Trophoblast cell (in vitro differentiated cells and primary cell): ENCODE measurements at regions not wholly inside any gene's neighbourhood (a gene's known extent, or its start where the extent isn't known, plus 50 kb on each side); places are given as distances from the start of the nearest gene placed in this dataset.

ENCODE experiments used
- DNase-seq, 2 donors: peaks; one replicate each; pipeline ENCODE4 v3.0.0-alpha.2; 2016
- H2AFZ ChIP-seq: 2 replicates; pipeline ENCODE4 v1.6.1; 2013; ENCODE audit warnings: low read length, moderate library complexity, mild to moderate bottlenecking; ENCODE audit not compliant: insufficient read depth, poor library complexity
- H2AK5ac ChIP-seq: 2 replicates; pipeline ENCODE4 v1.6.1; 2013; ENCODE audit warnings: mild to moderate bottlenecking, low read length
- H2BK120ac ChIP-seq: 2 replicates; pipeline ENCODE4 v1.6.1; 2013; ENCODE audit warnings: low read length, mild to moderate bottlenecking, moderate library complexity; ENCODE audit not compliant: insufficient read depth, poor library complexity
- H2BK12ac ChIP-seq: 2 replicates; pipeline ENCODE4 v1.6.1; 2013; ENCODE audit warnings: mild to moderate bottlenecking, low read length, moderate library complexity
- H2BK5ac ChIP-seq: 2 replicates; pipeline ENCODE4 v1.6.1; 2013; ENCODE audit warnings: low read length, low read depth, moderate library complexity, mild to moderate bottlenecking; ENCODE audit not compliant: poor library complexity
- H3K14ac ChIP-seq: 2 replicates; pipeline ENCODE4 v1.6.1; 2013; ENCODE audit warnings: mild to moderate bottlenecking, low read length
- H3K18ac ChIP-seq: 2 replicates; pipeline ENCODE4 v1.6.1; 2013; ENCODE audit warnings: mild to moderate bottlenecking, low read length
- H3K23ac ChIP-seq: 2 replicates; pipeline ENCODE4 v1.6.1; 2013; ENCODE audit warnings: low read length
- H3K27ac ChIP-seq: 2 replicates; pipeline ENCODE4 v1.5.1; 2013; ENCODE audit warnings: low read depth, mild to moderate bottlenecking, inconsistent platforms, low read length, moderate library complexity
- H3K27me3 ChIP-seq: 2 replicates; pipeline ENCODE4 v1.6.1; 2013; ENCODE audit warnings: inconsistent platforms, mild to moderate bottlenecking, low read length, moderate library complexity; ENCODE audit not compliant: insufficient read depth
- H3K36me3 ChIP-seq, 2 experiments: 1 replicate in 1 of 2; 2 replicates in 1 of 2; pipeline ENCODE4 v1.6.1; 2013; ENCODE audit warnings: low read length in 2 of 2, mild to moderate bottlenecking in 2 of 2, moderate library complexity in 1 of 2; ENCODE audit not compliant: insufficient read depth in 2 of 2, control insufficient read depth in 1 of 2
- H3K4ac ChIP-seq: 2 replicates; pipeline ENCODE4 v1.6.1; 2013; ENCODE audit warnings: low read depth, mild to moderate bottlenecking, low read length, moderate library complexity
- H3K4me1 ChIP-seq, 2 experiments: 1 replicate in 1 of 2; 2 replicates in 1 of 2; pipeline ENCODE4 v1.6.1; 2013; ENCODE audit warnings: low read length in 2 of 2, mild to moderate bottlenecking in 2 of 2, moderate library complexity in 1 of 2; ENCODE audit not compliant: insufficient read depth in 2 of 2, control insufficient read depth in 1 of 2
- H3K4me2 ChIP-seq: 2 replicates; pipeline ENCODE4 v1.6.1; 2013; ENCODE audit warnings: inconsistent platforms, mild to moderate bottlenecking, low read length, moderate library complexity
- H3K4me3 ChIP-seq: 2 replicates; pipeline ENCODE4 v1.5.1; 2013; ENCODE audit warnings: mild to moderate bottlenecking, low read depth, low read length, inconsistent platforms
- H3K79me1 ChIP-seq: one replicate; pipeline ENCODE4 v1.6.1; 2013; ENCODE audit warnings: low read length
- H3K79me2 ChIP-seq: 2 replicates; pipeline ENCODE4 v1.6.1; 2013; ENCODE audit warnings: low read length, mild to moderate bottlenecking; ENCODE audit not compliant: control insufficient read depth, insufficient read depth, poor library complexity
- H3K9ac ChIP-seq: 2 replicates; pipeline ENCODE4 v1.6.1; 2013; ENCODE audit warnings: mild to moderate bottlenecking, low read length
- H3K9me3 ChIP-seq: 2 replicates; pipeline ENCODE4 v1.6.1; 2013; ENCODE audit warnings: low read depth, mild to moderate bottlenecking, control low read depth, inconsistent platforms, low read length; ENCODE audit not compliant: insufficient read depth
- H4K12ac ChIP-seq: 2 replicates; pipeline ENCODE4 v1.6.1; 2013; ENCODE audit warnings: low read depth, mild to moderate bottlenecking, low read length, moderate library complexity
- H4K8ac ChIP-seq: 2 replicates; pipeline ENCODE4 v1.6.1; 2013; ENCODE audit warnings: low read depth, mild to moderate bottlenecking, low read length, moderate library complexity
- H4K91ac ChIP-seq: one replicate; pipeline ENCODE4 v1.6.1; 2013; ENCODE audit warnings: low read depth, mild to moderate bottlenecking, low read length, moderate library complexity
- WGBS: extraction: QIAGEN DNeasy Blood & Tissue Kit; methylation state at CpG from one replicate; pipeline ENCODE4 v1.1.7; 2013; ENCODE audit warnings: missing lambda C conversion rate; ENCODE audit not compliant: insufficient read length, insufficient coverage; ENCODE audit errors: extremely low coverage; 5-methylcytosine and 5-hydroxymethylcytosine counted together

DNA sequence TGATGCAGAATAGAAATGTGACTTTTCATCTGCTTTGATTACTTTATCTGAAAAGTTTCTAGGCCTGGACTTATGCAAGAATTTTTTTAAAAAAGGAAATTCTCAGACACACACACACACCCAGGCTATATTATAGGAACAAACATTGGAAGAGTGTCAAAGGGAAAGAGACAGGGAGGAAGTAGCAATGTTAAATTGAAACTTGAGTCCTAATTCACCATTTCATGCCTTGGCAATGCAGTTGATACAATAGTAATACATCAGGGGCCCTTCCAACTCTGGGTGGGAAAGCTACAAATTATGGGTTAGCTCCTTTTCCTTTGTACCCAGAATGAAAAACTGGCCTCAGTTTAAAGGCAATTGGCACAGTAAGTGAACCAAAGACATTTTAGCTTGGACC, 258.0 kb upstream of the LYZL1 start:
- Histone ChIP-seq H3K79me2 (no peaks in the 10 kb centered on the region), H3K9me3 (no peaks in the 10 kb centered on the region), H3K79me1 (peaks cover 4% of the 10 kb centered on the region), H3K27me3 (no peaks in the 10 kb centered on the region), H3K36me3 (no peaks in the 10 kb centered on the region), H4K8ac (no peak overlapping the region), H2AFZ (no peak overlapping the region), H3K27ac (no peak overlapping the region), H2BK5ac (no peak overlapping the region), H3K4me3 (no peak overlapping the region), H4K91ac (no peak overlapping the region), H3K18ac (no peak overlapping the region), H4K12ac (no peak overlapping the region), H2AK5ac (no peak overlapping the region), H3K14ac (no peak overlapping the region), H3K23ac (no peak overlapping the region), H2BK120ac (no peak overlapping the region), H3K4ac (no peak overlapping the region), H2BK12ac (no peak overlapping the region), H3K4me2 (no peak overlapping the region), H3K9ac (no peak overlapping the region), H3K4me1 (peaks cover 4 to 7% of the 10 kb centered on the region in 2 experiments)
- DNase-seq, result no peak

DNA sequence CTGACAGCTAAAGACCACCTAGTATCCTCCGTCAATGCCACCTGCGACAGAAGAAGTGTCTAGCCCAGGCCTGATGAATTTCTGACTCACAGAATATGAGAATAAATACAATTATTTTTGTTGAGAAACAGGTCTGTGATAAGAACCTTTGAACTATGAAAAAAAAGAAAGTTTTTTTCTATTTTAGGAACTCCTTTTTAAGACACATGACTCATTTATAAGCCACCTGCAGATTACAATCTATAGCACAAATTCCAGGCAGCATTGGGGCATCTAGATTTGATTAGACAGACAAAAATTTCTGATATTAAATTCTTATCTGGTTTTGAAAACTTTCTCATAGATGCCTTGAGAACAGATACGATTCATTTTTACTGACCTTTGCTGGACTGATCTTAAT, 256.7 kb upstream of the LYZL1 start:
- Histone ChIP-seq H4K91ac (no peak overlapping the region), H3K27ac (no peak overlapping the region), H3K4me2 (no peak overlapping the region), H2BK120ac (no peak overlapping the region), H4K12ac (no peak overlapping the region), H3K9ac (no peak overlapping the region), H3K4me3 (no peak overlapping the region), H2AK5ac (no peak overlapping the region), H3K4me1 (peaks cover 0 to 5% of the 10 kb centered on the region in 2 experiments), H3K27me3 (no peaks in the 10 kb centered on the region), H3K79me1 (peaks cover 4% of the 10 kb centered on the region), H2BK12ac (no peak overlapping the region), H3K14ac (no peak overlapping the region), H2AFZ (no peak overlapping the region), H3K9me3 (no peaks in the 10 kb centered on the region), H3K36me3 (no peaks in the 10 kb centered on the region), H3K18ac (no peak overlapping the region), H2BK5ac (no peak overlapping the region), H3K23ac (no peak overlapping the region), H4K8ac (no peak overlapping the region), H3K4ac (no peak overlapping the region), H3K79me2 (no peaks in the 10 kb centered on the region)
- no CpG with 5 or more reads among the region's 3 CpGs for WGBS
- peak; percentile 38 to 79 for DNase-seq

DNA sequence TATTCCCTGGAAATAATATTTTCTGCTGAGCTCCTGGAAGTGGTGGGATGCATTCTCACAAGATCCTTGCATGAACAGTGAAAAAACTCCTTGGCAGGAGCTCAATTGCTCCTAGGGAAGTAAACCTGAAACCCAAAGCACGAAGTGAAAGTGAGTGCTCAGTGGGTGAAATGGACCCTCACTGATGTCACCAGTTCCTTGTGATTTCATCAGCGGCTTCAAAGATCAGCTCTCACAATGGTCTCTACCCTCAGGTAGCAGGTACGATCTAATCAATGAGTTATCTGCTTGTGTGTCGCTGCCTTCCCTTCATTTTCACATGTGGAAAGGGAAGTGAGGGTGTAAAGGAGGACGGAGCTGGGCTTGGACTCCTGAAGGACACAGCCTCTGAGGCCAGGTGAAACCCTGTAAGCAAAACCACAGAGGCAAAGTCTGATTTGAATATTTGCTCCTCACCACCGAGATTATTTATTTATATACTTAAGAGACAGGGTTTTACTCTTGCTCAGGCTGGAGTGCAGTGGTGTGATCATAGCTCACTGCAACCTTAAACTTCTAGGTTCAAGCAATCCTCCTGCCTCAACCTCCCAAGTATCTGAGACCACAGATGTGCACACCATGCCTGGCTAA, 255.4 kb upstream of the LYZL1 start:
- Histone ChIP-seq H3K9ac (no peak overlapping the region), H3K27me3 (no peaks in the 10 kb centered on the region), H2BK120ac (no peak overlapping the region), H4K8ac (no peak overlapping the region), H3K4me1 (no peaks in the 10 kb centered on the region), H3K9me3 (no peaks in the 10 kb centered on the region), H4K91ac (no peak overlapping the region), H3K23ac (no peak overlapping the region), H3K18ac (no peak overlapping the region), H4K12ac (no peak overlapping the region), H3K36me3 (no peaks in the 10 kb centered on the region), H3K27ac (no peak overlapping the region), H3K79me2 (no peaks in the 10 kb centered on the region), H2AFZ (no peak overlapping the region), H2AK5ac (no peak overlapping the region), H3K4me3 (no peak overlapping the region), H3K4ac (no peak overlapping the region), H2BK5ac (no peak overlapping the region), H2BK12ac (no peak overlapping the region), H3K4me2 (no peak overlapping the region), H3K79me1 (no peaks in the 10 kb centered on the region), H3K14ac (no peak overlapping the region)
- no CpG with 5 or more reads among the region's 6 CpGs for WGBS
- DNase-seq, result no peak

DNA sequence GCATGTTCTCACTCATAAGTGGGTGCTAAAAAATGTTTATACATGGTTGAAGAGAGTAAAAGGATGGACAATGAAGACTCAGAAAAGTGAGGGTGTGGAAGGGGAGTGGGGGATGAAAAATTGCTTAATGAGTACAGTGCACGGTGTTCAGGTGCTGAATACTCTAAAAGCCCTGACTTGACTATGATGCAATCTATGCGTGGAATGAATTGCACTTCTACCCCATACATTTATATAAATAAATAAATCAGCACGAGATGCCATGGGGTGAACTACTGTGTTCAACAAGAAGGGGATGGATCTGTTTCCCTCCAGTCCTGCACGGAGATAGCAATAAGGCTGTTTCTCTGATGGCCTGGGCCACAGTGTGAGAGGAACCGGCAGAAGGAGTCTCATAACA, 254.3 kb upstream of the LYZL1 start:
- Histone ChIP-seq H3K9me3 (no peaks in the 10 kb centered on the region), H3K14ac (no peak overlapping the region), H3K36me3 (no peaks in the 10 kb centered on the region), H3K4me2 (no peak overlapping the region), H2AK5ac (no peak overlapping the region), H4K12ac (no peak overlapping the region), H3K4me3 (no peak overlapping the region), H3K79me2 (no peaks in the 10 kb centered on the region), H2BK12ac (peak overlapping the region; percentile 65), H4K8ac (no peak overlapping the region), H2BK5ac (no peak overlapping the region), H3K4ac (no peak overlapping the region), H3K18ac (no peak overlapping the region), H2AFZ (no peak overlapping the region), H3K27ac (no peak overlapping the region), H3K9ac (no peak overlapping the region), H3K23ac (no peak overlapping the region), H3K27me3 (no peaks in the 10 kb centered on the region), H3K4me1 (peaks cover 0 to 3% of the 10 kb centered on the region in 2 experiments), H4K91ac (no peak overlapping the region), H2BK120ac (no peak overlapping the region), H3K79me1 (peaks cover 3% of the 10 kb centered on the region)
- DNase-seq, result no peak
- no CpG with 5 or more reads among the region's 5 CpGs for WGBS
